A673 (cell line): ENCODE measurements at regions not wholly inside any gene's neighbourhood (a gene's known extent, or its start where the extent isn't known, plus 50 kb on each side); places are given as distances from the start of the nearest gene placed in this dataset.

Experiments used
- BruUV-seq: library from RNA; stranded (reverse); fragments of 400-500 nt; replicated peaks from 2 replicates; lab custom pipeline; 2021; lab: Mats Ljungman, UMichigan
- CTCF ChIA-PET: fragments of 300-600 bp; sonication (Branson Sonifier 250); formaldehyde crosslinking; loops from one replicate; lab custom pipeline; 2022; ENCODE audit warnings: antibody characterized with exemption; lab: Charles Lee
- POLR2A ChIA-PET: fragments of 300-600 bp; sonication (Branson Sonifier 250); formaldehyde crosslinking; loops from one replicate; lab custom pipeline; 2022; ENCODE audit warnings: antibody characterized with exemption; ENCODE audit not compliant: low non-redundant PET; lab: Charles Lee
- DNase-seq: peaks from one replicate; pipeline ENCODE4 v3.0.0-alpha.2; 2015; ENCODE audit warnings: low spot score
- H3K27ac ChIP-seq: fragments of 200-600 bp; sonication (generic); 2 replicates; pipeline ENCODE4 v1.5.1; 2016; ENCODE audit warnings: mixed run types, low read depth, mild to moderate bottlenecking, mixed read lengths, antibody characterized with exemption, low read length; ENCODE audit not compliant: poor library complexity, severe bottlenecking
- H3K27me3 ChIP-seq: fragments of 200-600 bp; sonication (generic); replicated peaks from 2 replicates; pipeline ENCODE4 v1.6.1; 2017; ENCODE audit warnings: mixed run types, low read depth, mild to moderate bottlenecking, mixed read lengths, antibody characterized with exemption, low read length; ENCODE audit not compliant: insufficient read depth, poor library complexity
- H3K36me3 ChIP-seq: fragments of 200-600 bp; sonication (generic); 2 replicates; pipeline ENCODE4 v1.6.1; 2016; ENCODE audit warnings: mixed run types, mild to moderate bottlenecking, mixed read lengths, antibody characterized with exemption, low read length; ENCODE audit not compliant: insufficient read depth, poor library complexity, severe bottlenecking
- H3K4me1 ChIP-seq: fragments of 200-600 bp; sonication (generic); 2 replicates; pipeline ENCODE4 v1.6.1; 2017; ENCODE audit warnings: mixed run types, mild to moderate bottlenecking, mixed read lengths, antibody characterized with exemption, low read length; ENCODE audit not compliant: insufficient read depth, poor library complexity, severe bottlenecking
- H3K4me3 ChIP-seq: fragments of 200-600 bp; sonication (generic); 2 replicates; pipeline ENCODE4 v1.5.1; 2016; ENCODE audit warnings: low read depth, mixed run types, mild to moderate bottlenecking, mixed read lengths, low read length; ENCODE audit not compliant: poor library complexity, severe bottlenecking
- H3K9me3 ChIP-seq: fragments of 200-600 bp; sonication (generic); 2 replicates; pipeline ENCODE4 v1.6.1; 2016; ENCODE audit warnings: mixed run types, low read depth, mild to moderate bottlenecking, mixed read lengths, antibody characterized with exemption, low read length; ENCODE audit not compliant: poor library complexity, severe bottlenecking
- CTCF ChIP-seq: fragments of 300-800, 200-600 bp; sonication (generic); conservative IDR thresholded peaks from 2 replicates; pipeline ENCODE4 v1.5.1; 2017; ENCODE audit warnings: low read depth, mild to moderate bottlenecking, antibody characterized with exemption, low read length, moderate library complexity, mixed read lengths
- EZH2 ChIP-seq: fragments of 200-600 bp; sonication (generic); IDR thresholded peaks from 2 replicates; pipeline ENCODE4 v1.6.1; 2017; ENCODE audit warnings: borderline replicate concordance, low read depth, mild to moderate bottlenecking, mixed read lengths, antibody characterized with exemption, low read length; ENCODE audit not compliant: poor library complexity, severe bottlenecking
- intact Hi-C: fragments of 100-400 bp; cut with micrococcal nuclease; formaldehyde crosslinking; loops from one replicate; pipeline ENCODE4 v1.10.0; 2022; ENCODE audit not compliant: unreplicated experiment

- DNase-seq, result no peak
- Histone ChIP-seq H3K4me3 (no peak overlapping the region), H3K27me3 (no peaks in the 10 kb centered on the region), H3K9me3 (no peaks in the 10 kb centered on the region), H3K27ac (no peak overlapping the region), H3K4me1 (no peaks in the 10 kb centered on the region), H3K36me3 (no peaks in the 10 kb centered on the region)
- intact Hi-C loops, result no loop called here
- TF ChIP-seq CTCF (no peak), EZH2 (no peak)
- POLR2A ChIA-PET, result no interaction called here
- no TSS peak for BruUV-seq
- CTCF ChIA-PET, result no interaction called here
Observed at GRCh38 chr17:68694791-68695485, 93.8 kb upstream of the FAM20A start.

- H3K36me3 ChIP-seq, result no peaks in the 10 kb centered on the region
- DNase-seq, result no peak
- H3K27me3 ChIP-seq, result no peaks in the 10 kb centered on the region
- intact Hi-C loops, result no loop called here
- H3K4me3 ChIP-seq, result no peak overlapping the region
- ChIA-PET POLR2A (no interaction called here), CTCF (interaction anchor here (0.5 kb wide), 1 partner anchor 15 kb away, joined by 4 read pairs; no protein-coding TSS in a partner anchor)
- no peaks in the 10 kb centered on the region for H3K4me1 ChIP-seq
- H3K9me3 ChIP-seq, result no peaks in the 10 kb centered on the region
- no peak for TF ChIP-seq CTCF
- no peak for TF ChIP-seq EZH2
- no peak overlapping the region for H3K27ac ChIP-seq
- BruUV-seq, result no TSS peak
Observed at GRCh38 chr17:68693896-68694295, 92.7 kb upstream of the FAM20A start.

- Histone ChIP-seq H3K27me3 (no peaks in the 10 kb centered on the region), H3K4me3 (no peak overlapping the region), H3K4me1 (no peaks in the 10 kb centered on the region), H3K36me3 (no peaks in the 10 kb centered on the region), H3K9me3 (no peaks in the 10 kb centered on the region), H3K27ac (no peak overlapping the region)
- ChIA-PET POLR2A (no interaction called here), CTCF (interaction anchor here (0.5 kb wide), 1 partner anchor 15 kb away, joined by 4 read pairs; no protein-coding TSS in a partner anchor)
- intact Hi-C loops, result no loop called here
- no peak for DNase-seq
- no TSS peak for BruUV-seq
- TF ChIP-seq EZH2 (no peak), CTCF (no peak)
Observed at GRCh38 chr17:68693466-68693865, 92.3 kb upstream of the FAM20A start.
